Activated T-cell treated with anti-CD3 and anti-CD28 coated beads, Interleukin-2, amount 50 U/mL, for 4 hours (primary cell): ENCODE measurements at regions not wholly inside any gene's neighbourhood (a gene's known extent, or its start where the extent isn't known, plus 50 kb on each side); places are given as distances from the start of the nearest gene placed in this dataset.
"Not testable (repeated sequence)": the region's sequence is repeated elsewhere in the genome, so short reads cannot be mapped to it uniquely, and the experiment has no call there.

ENCODE experiments used
- ATAC-seq, 2 donors: fragments of 200-7000 bp; cut with Tn5 transposase; one replicate each; pipeline ENCODE4 v1.10.0; 2021
- DNase-seq: peaks from one replicate; pipeline ENCODE4 v3.0.0-alpha.2; 2020
- H3K27me3 Mint-ChIP-seq: one replicate; pipeline ENCODE4 v1.8.0; 2021; ENCODE audit warnings: low read depth, mixed read lengths
- H3K36me3 Mint-ChIP-seq: one replicate; pipeline ENCODE4 v1.8.0; 2022; ENCODE audit warnings: mixed read lengths; ENCODE audit not compliant: insufficient read depth
- H3K4me1 Mint-ChIP-seq: one replicate; pipeline ENCODE4 v1.8.0; 2021; ENCODE audit warnings: low read depth, mixed read lengths
- H3K4me3 Mint-ChIP-seq: one replicate; pipeline ENCODE4 v1.8.0; 2021; ENCODE audit warnings: mild to moderate bottlenecking, moderate library complexity, mixed read lengths
- H3K9me3 Mint-ChIP-seq: one replicate; pipeline ENCODE4 v1.8.0; 2021; ENCODE audit warnings: mixed read lengths

DNA sequence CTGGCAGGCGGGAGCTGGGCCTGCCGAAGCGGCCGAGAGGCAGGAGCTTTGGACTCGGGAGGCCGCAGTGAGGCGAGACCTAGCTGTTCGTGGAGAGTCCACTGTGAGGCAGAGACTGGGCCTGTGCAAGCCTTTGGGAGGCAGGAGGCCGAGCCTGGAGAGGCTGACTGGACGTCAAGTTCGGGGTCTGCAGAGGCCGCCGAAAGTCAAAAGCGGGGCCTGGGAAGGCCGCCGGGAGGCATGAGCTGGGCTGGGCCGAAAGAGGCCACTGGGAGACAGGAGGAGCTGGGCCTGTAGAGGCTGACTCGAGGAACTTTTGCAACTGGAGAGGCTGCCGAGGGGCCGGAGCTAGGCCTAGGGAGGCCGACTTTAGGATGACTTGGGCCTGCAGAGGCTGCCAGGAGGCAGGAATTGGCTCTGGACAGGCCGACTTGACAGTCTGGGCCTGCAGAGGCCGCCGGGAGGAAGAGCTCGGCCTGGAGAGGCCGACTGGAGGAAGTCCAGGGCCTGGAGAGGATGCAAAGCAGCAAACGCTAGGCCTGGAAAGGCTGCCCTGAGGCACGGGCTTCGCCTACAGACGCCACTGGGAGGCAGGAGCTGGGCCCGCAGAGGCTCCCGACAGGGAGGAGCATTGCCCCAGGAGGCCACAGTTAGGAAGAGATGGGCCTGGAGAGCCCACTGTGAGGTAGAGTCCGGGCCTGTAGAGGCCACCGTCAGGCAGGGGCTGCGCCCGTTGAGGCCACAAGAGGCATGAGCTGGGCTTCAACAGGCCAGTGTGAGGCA, 304.0 kb downstream of the ZNF479 start:
- not testable (repeated sequence) for DNase-seq, H3K4me3 Mint-ChIP-seq, H3K36me3 Mint-ChIP-seq, H3K27me3 Mint-ChIP-seq, H3K4me1 Mint-ChIP-seq, ATAC-seq, H3K9me3 Mint-ChIP-seq

DNA sequence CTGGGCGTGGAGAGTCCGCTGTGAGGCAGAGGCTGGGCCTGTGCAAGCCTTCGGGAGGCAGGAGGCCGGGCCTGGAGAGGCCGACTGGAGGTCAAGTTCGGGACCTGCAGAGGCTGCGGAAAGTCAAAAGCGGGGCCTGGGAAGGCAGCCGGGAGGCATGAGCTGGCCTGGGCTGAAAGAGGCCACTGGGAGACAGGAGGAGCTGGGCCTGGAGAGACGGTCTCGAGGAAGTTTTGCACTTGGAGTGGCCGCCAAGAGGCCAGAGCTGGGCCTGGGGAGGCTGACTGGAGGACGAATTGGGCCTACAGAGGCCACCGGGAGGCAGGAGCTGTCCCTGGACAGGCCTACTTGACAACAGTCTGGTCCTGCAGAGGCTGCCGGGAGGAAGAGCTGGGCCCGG, 304.7 kb downstream of the ZNF479 start:
- ATAC-seq, H3K4me1 Mint-ChIP-seq: not testable (repeated sequence)

DNA sequence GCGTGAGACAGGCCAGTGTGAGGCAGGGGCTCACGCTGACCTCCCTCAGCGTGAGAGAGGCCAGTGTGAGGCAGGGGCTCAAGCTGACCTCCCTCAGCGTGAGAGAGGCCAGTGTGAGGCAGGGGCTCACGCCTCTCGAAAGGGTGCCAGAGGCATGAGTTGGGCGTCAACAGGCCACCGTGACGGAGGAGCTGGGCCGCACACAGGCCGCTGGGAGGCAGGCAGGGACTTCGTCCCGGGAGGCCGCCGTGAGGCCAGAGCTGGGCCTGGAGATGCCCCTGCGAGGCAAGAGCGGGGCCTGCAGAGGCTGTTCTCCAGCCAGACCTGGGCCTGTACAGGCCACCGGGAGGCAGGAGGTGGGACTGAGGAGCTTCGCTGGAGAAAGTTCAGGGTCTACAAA, 305.7 kb downstream of the ZNF479 start:
- H3K36me3 Mint-ChIP-seq, H3K27me3 Mint-ChIP-seq, ATAC-seq, H3K4me1 Mint-ChIP-seq, H3K9me3 Mint-ChIP-seq, H3K4me3 Mint-ChIP-seq, DNase-seq: not testable (repeated sequence)

More for the DNA sequence above, 304.7 kb downstream of the ZNF479 start:
- not testable (repeated sequence) for DNase-seq, H3K36me3 Mint-ChIP-seq, H3K4me3 Mint-ChIP-seq, H3K9me3 Mint-ChIP-seq, H3K27me3 Mint-ChIP-seq

DNA sequence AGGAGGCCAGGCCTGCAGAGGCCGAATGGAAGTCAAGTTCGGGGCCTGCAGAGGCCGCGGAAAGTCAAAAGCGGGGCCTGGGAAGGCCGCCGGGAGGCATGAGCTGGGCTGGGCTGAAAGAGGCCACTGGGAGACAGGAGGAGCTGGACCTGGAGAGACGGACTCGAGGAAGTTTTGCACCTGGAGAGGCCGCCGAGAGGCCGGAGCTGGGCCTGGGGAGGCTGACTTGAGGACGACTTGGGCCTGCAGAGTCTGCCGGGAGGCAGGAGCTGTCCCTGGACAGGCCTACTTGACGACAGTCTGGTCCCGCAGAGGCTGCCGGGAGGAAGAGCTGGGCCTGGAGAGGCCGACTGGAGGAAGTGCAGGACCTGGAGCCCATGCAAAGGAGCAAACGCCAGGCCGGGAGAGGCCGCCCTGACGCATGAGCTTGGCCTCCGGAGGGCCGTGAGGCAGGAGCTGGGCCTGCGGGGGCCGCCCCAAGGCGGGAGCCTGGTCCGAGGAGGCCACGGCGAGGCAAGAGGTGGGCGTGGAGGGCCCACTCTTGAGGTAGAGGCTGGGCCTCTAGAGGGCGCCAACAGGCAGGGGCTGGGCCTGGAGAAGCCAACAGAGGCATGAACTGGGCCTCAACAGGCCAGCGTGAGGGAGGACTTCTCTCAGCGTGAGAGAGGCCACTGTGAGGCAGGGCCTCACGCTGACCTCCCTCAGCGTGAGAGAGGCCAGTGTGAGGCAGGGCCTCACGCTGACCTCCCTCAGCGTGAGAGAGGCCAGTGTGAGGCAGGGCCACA, 306.3 kb downstream of the ZNF479 start:
- not testable (repeated sequence) for H3K4me1 Mint-ChIP-seq, H3K4me3 Mint-ChIP-seq, DNase-seq, H3K9me3 Mint-ChIP-seq, H3K27me3 Mint-ChIP-seq, H3K36me3 Mint-ChIP-seq, ATAC-seq

DNA sequence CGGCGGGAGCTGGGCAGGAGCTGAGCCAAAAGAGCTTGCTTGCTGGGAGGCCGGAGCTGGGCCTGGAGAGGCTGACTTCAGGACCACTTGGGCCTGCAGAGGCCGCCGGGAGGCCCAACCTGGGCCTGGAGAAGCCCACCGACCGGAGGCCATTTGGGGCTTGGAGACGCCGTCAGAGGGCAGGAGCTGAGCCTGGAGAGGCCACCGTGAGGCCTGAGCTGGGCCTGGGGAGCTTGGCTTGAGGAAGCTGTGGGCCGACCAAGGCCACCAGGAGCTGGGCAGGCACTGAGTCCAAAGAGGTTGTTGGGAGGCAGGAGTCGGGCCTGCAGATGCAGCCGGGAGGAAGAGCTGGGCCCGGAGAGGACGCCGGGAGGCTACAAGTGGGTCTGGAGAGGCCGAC, 307.1 kb downstream of the ZNF479 start:
- DNase-seq, H3K4me1 Mint-ChIP-seq, H3K9me3 Mint-ChIP-seq, H3K36me3 Mint-ChIP-seq, H3K4me3 Mint-ChIP-seq, H3K27me3 Mint-ChIP-seq, ATAC-seq: not testable (repeated sequence)

DNA sequence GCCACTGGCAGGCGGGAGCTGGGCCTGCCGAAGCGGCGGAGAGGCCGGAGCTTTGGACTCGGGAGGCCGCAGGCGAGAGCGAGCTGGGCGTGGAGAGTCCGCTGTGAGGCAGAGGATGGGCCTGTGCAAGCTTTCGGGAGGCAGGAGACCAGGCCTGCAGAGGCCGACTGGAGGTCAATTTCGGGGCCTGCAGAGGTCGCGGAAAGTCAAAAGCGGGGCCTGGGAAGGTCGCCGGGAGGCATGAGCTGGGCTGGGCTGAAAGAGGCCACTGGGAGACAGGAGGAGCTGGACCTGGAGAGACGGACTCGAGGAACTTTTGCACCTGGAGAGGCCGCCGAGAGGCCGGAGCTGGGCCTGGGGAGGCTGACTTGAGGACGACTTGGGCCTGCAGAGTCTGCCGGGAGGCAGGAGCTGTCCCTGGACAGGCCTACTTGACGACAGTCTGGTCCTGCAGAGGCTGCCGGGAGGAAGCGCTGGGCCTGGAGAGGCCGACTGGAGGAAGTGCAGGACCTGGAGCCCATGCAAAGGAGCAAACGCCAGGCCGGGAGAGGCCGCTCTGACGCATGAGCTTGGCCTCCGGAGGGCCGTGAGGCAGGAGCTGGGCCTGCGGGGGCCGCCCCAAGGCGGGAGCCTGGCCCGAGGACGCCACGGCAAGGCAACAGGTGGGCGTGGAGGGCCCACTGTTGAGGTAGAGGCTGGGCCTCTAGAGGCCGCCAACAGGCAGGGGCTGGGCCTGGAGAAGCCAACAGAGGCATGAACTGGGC, 308.2 kb downstream of the ZNF479 start:
- not testable (repeated sequence) for H3K36me3 Mint-ChIP-seq, H3K27me3 Mint-ChIP-seq, H3K4me3 Mint-ChIP-seq, H3K9me3 Mint-ChIP-seq, ATAC-seq, DNase-seq, H3K4me1 Mint-ChIP-seq

GRCh38 chr7:56823231-56823630, 309.0 kb downstream of the ZNF479 start:
- H3K36me3 Mint-ChIP-seq, H3K9me3 Mint-ChIP-seq, ATAC-seq, H3K4me3 Mint-ChIP-seq, DNase-seq, H3K4me1 Mint-ChIP-seq, H3K27me3 Mint-ChIP-seq: not testable (repeated sequence)

GRCh38 chr7:56822153-56822552, 310.1 kb downstream of the ZNF479 start:
- not testable (repeated sequence) for ATAC-seq, H3K9me3 Mint-ChIP-seq, H3K27me3 Mint-ChIP-seq, H3K4me3 Mint-ChIP-seq, H3K4me1 Mint-ChIP-seq, DNase-seq, H3K36me3 Mint-ChIP-seq

DNA sequence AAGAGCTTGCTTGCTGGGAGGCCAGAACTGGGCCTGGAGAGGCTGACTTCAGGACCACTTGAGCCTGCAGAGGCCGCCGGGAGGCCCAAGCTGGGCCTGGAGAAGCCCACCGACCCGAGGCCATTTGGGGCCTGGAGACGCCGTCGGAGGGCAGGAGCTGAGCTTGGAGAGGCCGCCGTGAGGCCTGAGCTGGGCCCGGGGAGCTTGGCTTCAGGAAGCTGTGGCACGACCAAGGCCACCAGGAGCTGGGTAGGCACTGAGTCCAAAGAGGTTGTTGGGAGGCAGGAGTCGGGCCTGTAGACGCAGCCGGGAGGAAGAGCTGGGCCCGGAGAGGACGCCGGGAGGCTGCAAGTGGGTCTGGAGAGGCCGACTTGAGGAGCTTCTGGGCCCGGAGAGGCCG, 310.7 kb downstream of the ZNF479 start:
- H3K4me1 Mint-ChIP-seq, H3K27me3 Mint-ChIP-seq, H3K36me3 Mint-ChIP-seq, H3K9me3 Mint-ChIP-seq, ATAC-seq, DNase-seq, H3K4me3 Mint-ChIP-seq: not testable (repeated sequence)

DNA sequence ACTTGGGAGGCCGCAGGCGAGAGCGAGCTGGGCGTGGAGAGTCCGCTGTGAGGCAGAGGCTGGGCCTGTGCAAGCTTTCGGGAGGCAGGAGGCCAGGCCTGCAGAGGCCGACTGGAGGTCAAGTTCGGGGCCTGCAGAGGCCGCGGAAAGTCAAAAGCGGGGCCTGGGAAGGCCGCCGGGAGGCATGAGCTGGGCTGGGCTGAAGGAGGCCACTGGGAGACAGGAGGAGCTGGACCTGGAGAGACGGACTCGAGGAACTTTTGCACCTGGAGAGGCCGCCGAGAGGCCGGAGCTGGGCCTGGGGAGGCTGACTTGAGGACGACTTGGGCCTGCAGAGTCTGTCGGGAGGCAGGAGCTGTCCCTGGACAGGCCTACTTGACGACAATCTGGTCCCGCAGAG, 314.0 kb downstream of the ZNF479 start:
- H3K4me1 Mint-ChIP-seq, H3K27me3 Mint-ChIP-seq, H3K36me3 Mint-ChIP-seq, DNase-seq, H3K9me3 Mint-ChIP-seq, ATAC-seq, H3K4me3 Mint-ChIP-seq: not testable (repeated sequence)

- not testable (repeated sequence) for DNase-seq, H3K27me3 Mint-ChIP-seq, H3K9me3 Mint-ChIP-seq, ATAC-seq, H3K4me1 Mint-ChIP-seq, H3K4me3 Mint-ChIP-seq, H3K36me3 Mint-ChIP-seq
These were observed 317.3 kb downstream of the ZNF479 start for GRCh38 chr7:56814911-56815310.

DNA sequence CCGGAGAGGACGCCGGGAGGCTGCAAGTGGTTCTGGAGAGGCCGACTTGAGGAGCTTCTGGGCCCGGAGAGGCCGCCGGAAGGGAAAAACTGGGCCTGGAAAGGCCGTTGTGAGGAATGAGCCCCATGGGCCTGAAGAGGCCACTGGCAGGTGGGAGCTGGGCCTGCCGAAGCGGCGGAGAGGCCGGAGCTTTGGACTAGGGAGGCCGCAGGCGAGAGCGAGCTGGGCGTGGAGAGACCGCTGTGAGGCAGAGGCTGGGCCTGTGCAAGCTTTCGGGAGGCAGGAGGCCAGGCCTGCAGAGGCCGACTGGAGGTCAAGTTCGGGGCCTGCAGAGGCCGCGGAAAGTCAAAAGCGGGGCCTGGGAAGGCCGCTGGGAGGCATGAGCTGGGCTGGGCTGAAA, 317.8 kb downstream of the ZNF479 start:
- not testable (repeated sequence) for H3K9me3 Mint-ChIP-seq, ATAC-seq, H3K36me3 Mint-ChIP-seq, DNase-seq, H3K27me3 Mint-ChIP-seq, H3K4me1 Mint-ChIP-seq, H3K4me3 Mint-ChIP-seq

GRCh38 chr7:56813975-56814374, 318.3 kb downstream of the ZNF479 start:
- not testable (repeated sequence) for H3K36me3 Mint-ChIP-seq, H3K4me1 Mint-ChIP-seq, H3K4me3 Mint-ChIP-seq, H3K9me3 Mint-ChIP-seq, H3K27me3 Mint-ChIP-seq, DNase-seq, ATAC-seq

- not testable (repeated sequence) for DNase-seq, H3K36me3 Mint-ChIP-seq, H3K4me1 Mint-ChIP-seq, ATAC-seq, H3K27me3 Mint-ChIP-seq, H3K9me3 Mint-ChIP-seq, H3K4me3 Mint-ChIP-seq
These were observed 320.6 kb downstream of the ZNF479 start for GRCh38 chr7:56811516-56812070.
